H9 (cell line): ENCODE measurements at regions not wholly inside any gene's neighbourhood (a gene's known extent, or its start where the extent isn't known, plus 50 kb on each side); places are given as distances from the start of the nearest gene placed in this dataset.

Experiments used
- DNase-seq: peaks from one replicate; pipeline ENCODE4 v3.0.0-alpha.2; 2017
- H2AFZ ChIP-seq: one replicate; pipeline ENCODE4 v1.6.1; 2013; ENCODE audit warnings: mild to moderate bottlenecking, low read length, control low read depth, moderate library complexity
- H2AK5ac ChIP-seq: 2 replicates; pipeline ENCODE4 v1.6.1; 2013; ENCODE audit warnings: low read length, control low read depth, mixed read lengths; ENCODE audit not compliant: insufficient read length
- H2BK120ac ChIP-seq: one replicate; pipeline ENCODE4 v1.6.1; 2013; ENCODE audit warnings: low read depth, mild to moderate bottlenecking, low read length, control low read depth, inconsistent platforms; ENCODE audit not compliant: poor library complexity, severe bottlenecking
- H2BK12ac ChIP-seq: 2 replicates; pipeline ENCODE4 v1.6.1; 2013; ENCODE audit warnings: low read length, control low read depth, mixed read lengths, low read depth; ENCODE audit not compliant: insufficient read length
- H2BK15ac ChIP-seq: 2 replicates; pipeline ENCODE4 v1.6.1; 2013; ENCODE audit warnings: low read depth, low read length, control low read depth
- H2BK20ac ChIP-seq: one replicate; pipeline ENCODE4 v1.6.1; 2013; ENCODE audit warnings: low read depth, mild to moderate bottlenecking, low read length, control low read depth, inconsistent platforms; ENCODE audit not compliant: poor library complexity, severe bottlenecking
- H2BK5ac ChIP-seq: 2 replicates; pipeline ENCODE4 v1.6.1; 2013; ENCODE audit warnings: low read length, control low read depth, mixed read lengths; ENCODE audit not compliant: insufficient read length
- H3K14ac ChIP-seq: 2 replicates; pipeline ENCODE4 v1.6.1; 2013; ENCODE audit warnings: low read length, control low read depth; ENCODE audit not compliant: insufficient read depth
- H3K18ac ChIP-seq: 2 replicates; pipeline ENCODE4 v1.6.1; 2013; ENCODE audit warnings: low read depth, mild to moderate bottlenecking, mixed read lengths, low read length, control low read depth; ENCODE audit not compliant: insufficient read length
- H3K23ac ChIP-seq: 2 replicates; pipeline ENCODE4 v1.6.1; 2013; ENCODE audit warnings: low read length, control low read depth, mixed read lengths, low read depth; ENCODE audit not compliant: insufficient read length
- H3K23me2 ChIP-seq: 2 replicates; pipeline ENCODE4 v1.6.1; 2013; ENCODE audit warnings: low read depth, mild to moderate bottlenecking, mixed read lengths, low read length, control low read depth; ENCODE audit not compliant: insufficient read length, poor library complexity, severe bottlenecking
- H3K27ac ChIP-seq: 2 replicates; pipeline ENCODE4 v1.5.1; 2013; ENCODE audit warnings: low read length, control low read depth, mixed read lengths, low read depth; ENCODE audit not compliant: insufficient read length
- H3K27me3 ChIP-seq: 2 replicates; pipeline ENCODE4 v1.6.1; 2013; ENCODE audit warnings: low read length, control low read depth, inconsistent platforms; ENCODE audit not compliant: insufficient read depth
- H3K4ac ChIP-seq: 2 replicates; pipeline ENCODE4 v1.6.1; 2013; ENCODE audit warnings: low read depth, mild to moderate bottlenecking, control low read depth, inconsistent platforms, low read length, moderate library complexity
- H3K4me1 ChIP-seq: 2 replicates; pipeline ENCODE4 v1.6.1; 2013; ENCODE audit warnings: low read length, control low read depth, inconsistent platforms; ENCODE audit not compliant: insufficient read depth
- H3K4me2 ChIP-seq: 2 replicates; pipeline ENCODE4 v1.6.1; 2013; ENCODE audit warnings: low read length, control low read depth, mixed read lengths; ENCODE audit not compliant: insufficient read length, insufficient read depth
- H3K56ac ChIP-seq: 2 replicates; pipeline ENCODE4 v1.6.1; 2013; ENCODE audit warnings: low read depth, mild to moderate bottlenecking, mixed read lengths, low read length, control low read depth; ENCODE audit not compliant: insufficient read length
- H3K79me1 ChIP-seq: 2 replicates; pipeline ENCODE4 v1.6.1; 2013; ENCODE audit warnings: low read depth, mild to moderate bottlenecking, moderate library complexity, low read length, control low read depth, inconsistent platforms; ENCODE audit not compliant: insufficient read depth, poor library complexity, severe bottlenecking
- H3K79me2 ChIP-seq: 2 replicates; pipeline ENCODE4 v1.6.1; 2013; ENCODE audit warnings: low read length, control low read depth, inconsistent platforms; ENCODE audit not compliant: insufficient read depth
- H3K9ac ChIP-seq: 2 replicates; pipeline ENCODE4 v1.6.1; 2013; ENCODE audit warnings: low read length, control low read depth, mixed read lengths; ENCODE audit not compliant: insufficient read length; ENCODE audit errors: extremely low read depth
- H3K9me3 ChIP-seq: one replicate; pipeline ENCODE4 v1.6.1; 2013; ENCODE audit warnings: low read depth, low read length, inconsistent platforms; ENCODE audit not compliant: control insufficient read depth
- H3T11ph ChIP-seq: one replicate; pipeline ENCODE4 v1.6.1; 2013; ENCODE audit warnings: mild to moderate bottlenecking, low read length, control low read depth, inconsistent platforms
- H4K20me1 ChIP-seq: one replicate; pipeline ENCODE4 v1.6.1; 2013; ENCODE audit not compliant: control insufficient read depth, insufficient read length, insufficient read depth
- H4K5ac ChIP-seq: 2 replicates; pipeline ENCODE4 v1.6.1; 2013; ENCODE audit warnings: low read depth, mild to moderate bottlenecking, mixed read lengths, low read length, control low read depth; ENCODE audit not compliant: insufficient read length
- H4K8ac ChIP-seq: replicated peaks from 2 replicates; pipeline ENCODE4 v1.6.1; 2013; ENCODE audit warnings: low read length, control low read depth, mixed read lengths, low read depth; ENCODE audit not compliant: insufficient read length
- H4K91ac ChIP-seq: 2 replicates; pipeline ENCODE4 v1.6.1; 2013; ENCODE audit warnings: low read depth, mild to moderate bottlenecking, moderate library complexity, mixed read lengths, low read length, control low read depth; ENCODE audit not compliant: insufficient read length
- H3K27ac Mint-ChIP-seq, 3 experiments: 2 replicates in 2 of 3; 3 replicates in 1 of 3; pipeline ENCODE4 v1.8.0; 2020 to 2021; ENCODE audit warnings: mixed read lengths in 3 of 3, mild to moderate bottlenecking in 1 of 3, moderate library complexity in 1 of 3
- H3K27me3 Mint-ChIP-seq: 2 replicates; pipeline ENCODE4 v1.8.0; 2021; ENCODE audit warnings: low read depth, mild to moderate bottlenecking, moderate library complexity, mixed read lengths
- H3K36me3 Mint-ChIP-seq, 3 experiments: 2 replicates in 2 of 3; 3 replicates in 1 of 3; pipeline ENCODE4 v1.8.0; 2020 to 2021; ENCODE audit warnings: low read depth in 3 of 3, mixed read lengths in 3 of 3; ENCODE audit not compliant: insufficient read depth in 1 of 3
- H3K4me1 Mint-ChIP-seq, 2 experiments: 2 replicates each; pipeline ENCODE4 v1.8.0; 2020; ENCODE audit warnings: mixed read lengths in 2 of 2
- H3K4me3 Mint-ChIP-seq, 2 experiments: 2 replicates in 1 of 2; 3 replicates in 1 of 2; pipeline ENCODE4 v1.8.0; 2020 to 2021; ENCODE audit warnings: mild to moderate bottlenecking in 2 of 2, mixed read lengths in 2 of 2, moderate library complexity in 1 of 2
- H3K9me3 Mint-ChIP-seq, 2 experiments: 2 replicates in 1 of 2; 3 replicates in 1 of 2; pipeline ENCODE4 v1.8.0; 2020; ENCODE audit warnings: mild to moderate bottlenecking in 2 of 2, mixed read lengths in 2 of 2, moderate library complexity in 1 of 2
- CTCF ChIP-seq: fragments of 200-600 bp; sonication (generic); conservative IDR thresholded peaks from 3 replicates; pipeline ENCODE4 v1.8.0; 2021; ENCODE audit warnings: antibody characterized with exemption, mild to moderate bottlenecking
- WGBS: extraction: QIAGEN DNeasy Blood & Tissue Kit; methylation state at CpG from one replicate; pipeline ENCODE4 v1.1.7; 2013; ENCODE audit warnings: missing lambda C conversion rate, low lambda C conversion rate, mixed read lengths; ENCODE audit not compliant: insufficient read length; ENCODE audit errors: extremely low coverage; 5-methylcytosine and 5-hydroxymethylcytosine counted together

GRCh38 chr4:175422331-175422730 is 389.7 kb downstream of the GPM6A start:
- Histone ChIP-seq H4K91ac (no peak overlapping the region), H3K14ac (no peak overlapping the region), H2BK12ac (no peak overlapping the region), H2BK5ac (no peak overlapping the region), H3K4me2 (no peak overlapping the region), H2AFZ (no peak overlapping the region), H3K27ac (no peak overlapping the region), H3T11ph (no peak overlapping the region), H4K20me1 (no peaks in the 10 kb centered on the region), H2BK120ac (no peak overlapping the region), H3K56ac (no peak overlapping the region), H4K5ac (no peak overlapping the region), H3K23me2 (no peaks in the 10 kb centered on the region), H3K9me3 (no peaks in the 10 kb centered on the region), H3K4me1 (no peaks in the 10 kb centered on the region), H3K9ac (no peak overlapping the region), H3K4ac (no peak overlapping the region), H2BK20ac (no peak overlapping the region), H2AK5ac (no peak overlapping the region), H4K8ac (no peak overlapping the region), H3K18ac (no peak overlapping the region), H3K79me2 (no peaks in the 10 kb centered on the region), H3K27me3 (no peaks in the 10 kb centered on the region), H3K23ac (no peak overlapping the region), H3K79me1 (no peaks in the 10 kb centered on the region), H2BK15ac (no peak overlapping the region)
- Mint-ChIP-seq H3K27me3 (no peaks in the 10 kb centered on the region), H3K4me1 (peaks cover 3 to 5% of the 10 kb centered on the region in 2 experiments; a peak in 3 of 4 replicates), H3K36me3 (no peaks in the 10 kb centered on the region), H3K27ac (no peak overlapping the region), H3K4me3 (no peak overlapping the region), H3K9me3 (no peaks in the 10 kb centered on the region)
- TF ChIP-seq CTCF: no peak
- no CpG with 5 or more reads among the region's 2 CpGs for WGBS
- DNase-seq: no peak
